B cell (primary cell): ENCODE measurements at regions not wholly inside any gene's neighbourhood (a gene's known extent, or its start where the extent isn't known, plus 50 kb on each side); places are given as distances from the start of the nearest gene placed in this dataset.
"Not testable (repeated sequence)": the region's sequence is repeated elsewhere in the genome, so short reads cannot be mapped to it uniquely, and the experiment has no call there.

ENCODE experiments used
- ATAC-seq: fragments of 200-7000 bp; cut with Tn5 transposase; one replicate; pipeline ENCODE4 v1.10.0; 2021; ENCODE audit warnings: low read depth, mild to moderate bottlenecking, moderate number of reproducible peaks, moderate library complexity
- CTCF ChIA-PET: fragments of 350-600 bp; sonication (Branson Sonifier 250); formaldehyde crosslinking; loops from one replicate; lab custom pipeline; 2021; ENCODE audit warnings: antibody characterized with exemption, inconsistent platforms; lab: Charles Lee
- POLR2A ChIA-PET: fragments of 350-600 bp; sonication (Branson Sonifier 250); formaldehyde crosslinking; loops from one replicate; lab custom pipeline; 2021; ENCODE audit warnings: antibody characterized with exemption; lab: Charles Lee
- DNase-seq: peaks from one replicate; pipeline ENCODE4 v3.0.0; 2013
- H2AFZ ChIP-seq: 2 replicates; pipeline ENCODE4 v1.6.1; 2012; ENCODE audit warnings: mild to moderate bottlenecking, low read depth, low read length; ENCODE audit not compliant: insufficient read depth, poor library complexity, severe bottlenecking
- H3K27ac ChIP-seq, 2 donors: 1 replicate in 1 of 2; 2 replicates in 1 of 2; pipeline ENCODE4 v1.5.1; 2012 to 2013; ENCODE audit warnings: low read length in 2 of 2, mild to moderate bottlenecking in 2 of 2, moderate library complexity in 1 of 2
- H3K27me3 ChIP-seq, 4 experiments: fragments of 200-600 bp in 1 of 4; sonication (generic) in 1 of 4; replicated peaks in 1 of 4; 1 replicate in 2 of 4; 2 replicates in 2 of 4; pipeline versions ENCODE4 v1.6.1 to v1.7.0; 2013 to 2016; ENCODE audit warnings: low read length in 3 of 4, mild to moderate bottlenecking in 2 of 4, mixed read lengths in 1 of 4, moderate library complexity in 1 of 4; ENCODE audit not compliant: insufficient read depth in 4 of 4, control insufficient read depth in 3 of 4; ENCODE audit errors: control extremely low read depth in 1 of 4
- H3K36me3 ChIP-seq, 2 experiments: replicated peaks in 1 of 2; 1 replicate in 1 of 2; 2 replicates in 1 of 2; pipeline versions ENCODE4 v1.6.1 to v1.7.1; 2013; ENCODE audit warnings: low read length in 1 of 2; ENCODE audit not compliant: insufficient read depth in 2 of 2, control insufficient read depth in 1 of 2; ENCODE audit errors: control extremely low read depth in 1 of 2, extremely low read depth in 1 of 2
- H3K4me1 ChIP-seq, 2 donors: fragments of 200-600 bp in 1 of 2; sonication (generic) in 1 of 2; 1 replicate in 1 of 2; 2 replicates in 1 of 2; pipeline versions ENCODE4 v1.5.1 to v1.6.1; 2013 to 2017; ENCODE audit warnings: low read length in 2 of 2; ENCODE audit not compliant: control insufficient read depth in 2 of 2, insufficient read depth in 2 of 2
- H3K4me2 ChIP-seq: replicated peaks from 2 replicates; pipeline ENCODE3; 2012; ENCODE audit warnings: mild to moderate bottlenecking, low read depth, low read length; ENCODE audit not compliant: poor library complexity, severe bottlenecking
- H3K4me3 ChIP-seq, 5 experiments: fragments of 200-600 bp in 1 of 5; sonication (generic) in 1 of 5; 1 replicate in 3 of 5; 2 replicates in 2 of 5; pipeline versions ENCODE4 v1.5.1 to v1.7.0; 2011 to 2016; ENCODE audit warnings: low read length in 4 of 5, mild to moderate bottlenecking in 4 of 5, low read depth in 2 of 5, control low read depth in 1 of 5, moderate library complexity in 1 of 5; ENCODE audit not compliant: insufficient read depth in 1 of 5; ENCODE audit errors: control extremely low read depth in 1 of 5, extremely low read depth in 1 of 5
- H3K79me2 ChIP-seq: fragments of 200-600 bp; sonication (generic); one replicate; pipeline ENCODE4 v1.6.0; 2016; ENCODE audit warnings: low read length; ENCODE audit not compliant: control insufficient read depth, insufficient read depth
- H3K9ac ChIP-seq: fragments of 200-600 bp; sonication (generic); 2 replicates; pipeline ENCODE4 v1.6.1; 2017; ENCODE audit warnings: mild to moderate bottlenecking, low read length, moderate library complexity
- H3K9me3 ChIP-seq, 3 donors: one replicate each; pipeline versions ENCODE4 v1.6.1 to v1.7.1; 2013; ENCODE audit warnings: low read length in 2 of 3; ENCODE audit not compliant: control insufficient read depth in 2 of 3, insufficient read depth in 1 of 3; ENCODE audit errors: control extremely low read depth in 1 of 3
- H4K20me1 ChIP-seq: 2 replicates; pipeline ENCODE4 v1.6.0; 2012; ENCODE audit warnings: mild to moderate bottlenecking, low read length; ENCODE audit not compliant: insufficient read depth, control insufficient read depth, poor library complexity, severe bottlenecking
- H3K27ac Mint-ChIP-seq: one replicate; pipeline ENCODE4 v1.8.0; 2021; ENCODE audit warnings: mixed read lengths
- H3K27me3 Mint-ChIP-seq: one replicate; pipeline ENCODE4 v1.8.0; 2021; ENCODE audit warnings: mixed read lengths
- H3K4me1 Mint-ChIP-seq: one replicate; pipeline ENCODE4 v1.8.0; 2021; ENCODE audit warnings: mixed read lengths
- H3K4me3 Mint-ChIP-seq: one replicate; pipeline ENCODE4 v1.8.0; 2021; ENCODE audit warnings: mixed read lengths
- H3K9me3 Mint-ChIP-seq: one replicate; pipeline ENCODE4 v1.8.0; 2022; ENCODE audit warnings: mixed read lengths; ENCODE audit not compliant: insufficient read depth
- CTCF ChIP-seq: fragments of 200-600 bp; IDR thresholded peaks from one replicate; pipeline ENCODE4 v1.8.0; 2022; ENCODE audit warnings: antibody characterized with exemption, mild to moderate bottlenecking
- EZH2 ChIP-seq: IDR thresholded peaks from 2 replicates; pipeline ENCODE4 v1.6.1; 2012; ENCODE audit warnings: borderline replicate concordance, low read depth, mild to moderate bottlenecking, moderate library complexity, low read length; ENCODE audit not compliant: insufficient read depth, poor library complexity, severe bottlenecking
- WGBS: methylation state at CpG from one replicate; pipeline ENCODE4 v1.1.5; 2013; ENCODE audit warnings: missing lambda C conversion rate; ENCODE audit not compliant: insufficient coverage; 5-methylcytosine and 5-hydroxymethylcytosine counted together
- intact Hi-C: fragments of 100-400 bp; cut with micrococcal nuclease; formaldehyde crosslinking; loops from one replicate; pipeline ENCODE4 v1.10.0; 2022

- H3K4me3 ChIP-seq: no peak overlapping the region
Measured at GRCh38 chr6:156587071-156587470, 190.1 kb upstream of the ARID1B start.

GRCh38 chr6:156585859-156586258, 191.3 kb upstream of the ARID1B start:
- Histone ChIP-seq H3K9me3 (peaks cover 2 to 4% (median 2%) of the 10 kb centered on the region in 3 donors), H3K79me2 (no peaks in the 10 kb centered on the region), H3K36me3 (no peaks in the 10 kb centered on the region), H3K27me3 (no peaks in the 10 kb centered on the region), H3K4me3 (no peak overlapping the region), H3K4me1 (no peaks in the 10 kb centered on the region), H4K20me1 (no peaks in the 10 kb centered on the region), H2AFZ (no peak overlapping the region), H3K27ac (no peak overlapping the region), H3K9ac (no peak overlapping the region), H3K4me2 (no peak overlapping the region)
- Mint-ChIP-seq H3K27ac (no peak overlapping the region), H3K27me3 (no peaks in the 10 kb centered on the region), H3K9me3 (peaks cover 3% of the 10 kb centered on the region), H3K4me1 (peaks cover 2% of the 10 kb centered on the region), H3K4me3 (no peak overlapping the region)
- DNase-seq (no peak), ATAC-seq (no peak)
- intact Hi-C loops: no loop called here
- POLR2A ChIA-PET: no interaction called here
- 71% methylated on average over 3 of the region's 3 CpGs for WGBS
- TF ChIP-seq CTCF (no peak), EZH2 (no peak)
- CTCF ChIA-PET: no interaction called here

More at GRCh38 chr6:156587071-156587470, 190.1 kb upstream of the ARID1B start:
- Histone ChIP-seq H3K27me3 (no peaks in the 10 kb centered on the region), H3K27ac (no peak overlapping the region), H3K9ac (no peak overlapping the region), H4K20me1 (no peaks in the 10 kb centered on the region), H3K36me3 (no peaks in the 10 kb centered on the region), H2AFZ (no peak overlapping the region), H3K4me1 (no peaks in the 10 kb centered on the region), H3K4me2 (no peak overlapping the region), H3K9me3 (peaks cover 2 to 4% (median 2%) of the 10 kb centered on the region in 3 donors), H3K79me2 (no peaks in the 10 kb centered on the region)
- peaks cover 2% of the 10 kb centered on the region for H3K4me1 Mint-ChIP-seq
- ATAC-seq (no peak), DNase-seq (no peak)
- ChIA-PET CTCF (no interaction called here), POLR2A (no interaction called here)
- intact Hi-C loops: no loop called here
- TF ChIP-seq CTCF (no peak), EZH2 (no peak)
- H3K27me3 Mint-ChIP-seq: peaks cover 3% of the 10 kb centered on the region
- H3K4me3 Mint-ChIP-seq: no peak overlapping the region
- peaks cover 3% of the 10 kb centered on the region for H3K9me3 Mint-ChIP-seq
- H3K27ac Mint-ChIP-seq: no peak overlapping the region

- H3K4me3 ChIP-seq, POLR2A ChIA-PET, H3K79me2 ChIP-seq, H3K27me3 ChIP-seq, H3K27me3 Mint-ChIP-seq, H3K9ac ChIP-seq, H3K4me1 Mint-ChIP-seq, ATAC-seq, H3K27ac Mint-ChIP-seq, DNase-seq, H4K20me1 ChIP-seq, H2AFZ ChIP-seq, intact Hi-C loops, CTCF ChIA-PET, H3K9me3 Mint-ChIP-seq, H3K27ac ChIP-seq, H3K4me3 Mint-ChIP-seq, H3K36me3 ChIP-seq, H3K4me1 ChIP-seq, H3K4me2 ChIP-seq: not testable (repeated sequence)
- WGBS: 54% methylated on average over 3 of the region's 4 CpGs
- H3K9me3 ChIP-seq: peaks cover 3 to 10% (median 4%) of the 10 kb centered on the region in 3 donors
Measured at GRCh38 chr6:156584121-156584520, 193.1 kb upstream of the ARID1B start.
